ENCODE measurements at regions not wholly inside any gene's neighbourhood (a gene's known extent, or its start where the extent isn't known, plus 50 kb on each side); places are given as distances from the start of the nearest gene placed in this dataset.

DNA sequence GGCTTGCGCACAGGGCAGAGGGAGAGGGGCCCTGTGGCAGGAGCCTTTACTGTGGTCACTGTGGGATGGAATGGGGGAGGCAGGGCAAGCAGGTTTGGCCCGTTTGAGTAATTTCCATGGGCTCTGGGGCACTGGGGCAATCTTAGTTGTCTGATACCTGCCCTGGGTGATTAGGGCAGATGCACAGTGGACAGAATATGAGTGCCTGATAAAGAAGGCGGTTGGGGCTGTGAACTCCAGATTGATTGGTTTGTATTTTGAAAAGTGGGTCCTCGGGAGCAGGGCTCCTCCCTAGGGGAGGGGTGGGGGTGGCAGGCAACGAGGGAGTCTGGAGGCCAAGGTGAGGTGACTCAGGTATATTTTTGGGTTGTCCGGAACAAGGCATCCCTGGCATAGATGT lies 247.5 kb downstream of the NSG2 start:
- DNase-seq, result no peak

DNA sequence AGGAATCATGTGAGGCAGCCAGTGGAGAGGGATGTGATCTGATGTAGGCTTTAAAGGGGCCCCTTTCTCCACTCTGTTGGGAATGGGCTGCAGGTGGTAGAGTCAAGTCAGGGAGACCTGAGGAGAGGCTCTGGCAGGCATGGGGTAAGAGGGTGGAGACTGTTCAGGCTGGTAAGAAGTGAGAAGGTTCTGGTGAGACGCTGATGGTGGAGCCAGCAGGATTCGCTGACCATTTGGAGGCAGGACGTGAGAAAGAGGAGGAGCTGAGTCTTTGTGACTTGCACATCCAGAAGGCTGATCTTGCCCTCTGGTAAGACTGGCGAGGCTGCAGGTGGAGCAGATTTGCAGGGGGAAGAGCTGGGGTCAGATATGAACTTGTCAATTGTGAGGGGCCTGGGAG lies 248.0 kb downstream of the NSG2 start:
- DNase-seq, result no peak

DNA sequence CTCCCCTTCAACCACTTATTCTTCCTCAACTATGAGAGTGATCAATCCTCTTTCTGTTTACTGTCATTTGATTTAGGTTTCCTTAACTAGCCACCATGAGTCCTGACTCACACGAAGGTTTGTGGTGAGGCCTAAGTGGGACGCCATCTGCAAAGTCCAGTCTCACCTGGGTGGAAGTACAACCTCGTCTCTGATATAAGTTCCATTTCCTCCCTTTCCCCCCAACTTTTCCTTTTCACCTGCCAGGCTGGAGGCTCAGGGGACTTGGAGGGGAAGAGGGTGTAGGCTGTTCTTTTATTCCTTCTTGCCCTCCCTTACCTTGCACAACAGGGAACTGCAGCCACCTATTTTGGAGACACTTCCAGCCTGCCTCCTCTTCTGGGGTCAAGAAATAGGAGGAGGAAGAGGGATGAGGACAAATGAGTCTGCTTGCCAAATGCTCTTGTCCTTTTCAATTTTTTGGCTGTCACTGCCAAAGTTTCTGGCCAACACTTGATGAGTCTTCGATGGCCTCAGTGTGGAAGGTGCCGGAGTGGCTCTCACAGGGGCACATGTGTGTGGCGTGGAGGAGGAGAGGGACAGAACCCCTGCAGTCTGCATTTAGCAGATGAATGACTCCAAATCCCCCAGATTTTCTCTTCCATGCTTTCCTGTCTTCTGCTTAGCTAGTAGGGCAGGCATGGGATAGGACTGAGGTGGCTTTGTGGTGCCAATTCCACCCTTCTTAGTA lies 249.6 kb downstream of the NSG2 start:
- no peak for DNase-seq

DNA sequence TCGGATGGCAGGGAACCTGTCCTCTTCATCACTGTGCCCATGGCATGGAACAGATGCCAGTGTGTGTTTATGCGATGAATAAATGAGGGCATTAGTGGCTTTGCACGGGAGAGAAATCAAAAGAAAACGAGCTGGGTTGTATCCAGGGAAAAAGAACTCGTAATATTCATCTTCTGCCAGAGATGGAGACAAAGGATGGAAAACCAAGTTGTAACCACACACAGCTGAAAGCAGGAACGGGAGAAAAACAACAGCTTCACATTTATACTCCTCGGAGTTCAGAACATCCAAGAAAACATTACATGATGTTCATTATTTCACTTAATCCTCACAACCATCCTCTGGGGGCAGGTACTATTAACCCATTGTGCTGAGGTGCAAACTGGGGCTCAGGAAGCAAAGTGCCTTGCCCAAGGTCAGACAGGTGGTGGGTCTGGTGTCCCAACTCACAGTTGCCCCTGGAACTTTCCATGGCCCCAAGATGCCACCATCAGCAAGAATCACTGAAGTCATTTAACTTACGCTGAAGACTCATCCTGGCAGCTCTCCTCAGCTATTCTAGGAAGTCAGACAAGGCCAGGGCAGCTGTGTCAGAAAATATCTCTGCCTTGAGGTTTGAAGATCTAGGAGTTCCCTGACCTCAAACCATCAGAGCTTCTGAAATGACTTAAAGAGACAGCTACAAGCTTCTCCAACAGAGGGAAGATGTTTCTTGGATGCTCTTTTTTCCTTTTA lies 250.4 kb downstream of the NSG2 start:
- DNase-seq, result no peak

DNA sequence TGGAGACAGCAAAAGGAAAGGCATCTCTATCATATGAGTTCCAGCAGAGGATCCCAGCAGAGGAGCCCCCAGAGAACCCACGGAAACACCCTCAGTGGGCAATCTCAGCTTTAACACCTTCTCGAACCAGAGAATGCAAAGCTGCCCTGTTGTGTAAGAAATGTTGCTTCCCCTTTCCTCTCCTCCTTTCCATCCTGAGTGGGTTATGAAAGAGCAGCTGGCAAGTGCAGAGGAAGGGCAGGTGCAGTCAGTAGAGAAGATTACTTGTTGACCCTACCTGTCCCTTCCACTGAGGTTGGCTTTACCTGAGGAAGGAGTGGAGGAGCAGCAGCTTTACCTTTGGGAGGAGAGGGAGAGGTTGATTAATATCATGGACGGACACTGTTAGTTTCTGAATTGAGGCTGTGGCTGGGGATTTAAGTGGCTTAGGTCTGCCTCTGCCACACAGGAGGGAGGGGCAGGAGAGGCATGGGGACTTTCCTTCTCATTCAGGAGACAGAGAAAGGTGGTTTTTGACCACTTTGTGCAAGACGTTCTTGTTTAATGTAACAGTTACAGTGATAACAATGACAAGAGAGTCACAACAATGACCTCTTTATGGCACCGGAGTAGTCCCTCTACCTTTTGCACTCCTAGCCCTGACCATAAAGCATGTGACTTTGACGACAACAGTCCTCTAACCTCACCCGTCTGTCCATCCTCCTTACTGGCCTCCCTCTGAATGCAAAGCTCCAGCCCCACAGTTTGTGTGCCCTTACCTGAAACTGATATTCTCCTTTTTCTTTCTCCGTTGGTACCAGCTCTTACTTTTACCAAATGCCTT lies 254.8 kb downstream of the NSG2 start:
- DNase-seq, result no peak

DNA sequence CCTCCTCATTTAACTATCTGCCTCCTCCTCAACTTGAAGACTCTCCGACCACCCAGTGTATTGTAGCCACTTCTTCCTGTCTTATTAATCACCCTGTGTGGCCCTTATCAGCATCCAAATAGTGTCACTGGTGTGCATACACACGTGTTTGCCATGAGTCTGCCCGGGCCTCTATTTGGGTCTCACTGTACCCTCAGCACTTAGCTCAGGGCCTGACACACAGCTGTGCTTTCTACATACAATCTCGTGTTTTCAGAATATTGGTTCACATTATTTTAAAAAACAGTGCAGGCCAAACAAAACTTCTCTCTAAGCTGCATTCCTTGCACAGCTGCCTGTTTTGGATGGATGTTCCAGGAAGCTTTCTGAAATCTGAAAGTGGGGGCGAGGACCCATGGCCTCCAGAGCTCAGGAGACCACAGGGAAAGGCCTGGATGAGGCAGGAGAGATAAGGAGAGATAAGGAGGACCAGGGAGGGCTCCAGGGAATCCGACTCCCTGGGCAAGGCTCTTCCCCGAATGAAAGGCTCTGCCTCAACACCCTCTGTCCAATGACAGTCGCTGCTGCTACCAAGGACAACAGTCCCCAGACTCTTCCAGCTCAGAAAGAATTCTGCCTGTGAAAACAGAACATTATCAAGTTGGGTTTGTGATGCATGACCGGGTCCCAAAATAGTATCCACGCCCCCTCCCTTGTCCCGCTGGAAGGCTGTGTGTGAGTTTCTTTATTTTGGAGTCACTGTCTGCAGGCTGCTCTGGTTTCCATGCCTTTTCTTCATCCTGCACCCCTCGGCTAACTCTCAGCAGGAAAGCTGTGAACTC lies 255.6 kb downstream of the NSG2 start:
- DNase-seq, result no peak

DNA sequence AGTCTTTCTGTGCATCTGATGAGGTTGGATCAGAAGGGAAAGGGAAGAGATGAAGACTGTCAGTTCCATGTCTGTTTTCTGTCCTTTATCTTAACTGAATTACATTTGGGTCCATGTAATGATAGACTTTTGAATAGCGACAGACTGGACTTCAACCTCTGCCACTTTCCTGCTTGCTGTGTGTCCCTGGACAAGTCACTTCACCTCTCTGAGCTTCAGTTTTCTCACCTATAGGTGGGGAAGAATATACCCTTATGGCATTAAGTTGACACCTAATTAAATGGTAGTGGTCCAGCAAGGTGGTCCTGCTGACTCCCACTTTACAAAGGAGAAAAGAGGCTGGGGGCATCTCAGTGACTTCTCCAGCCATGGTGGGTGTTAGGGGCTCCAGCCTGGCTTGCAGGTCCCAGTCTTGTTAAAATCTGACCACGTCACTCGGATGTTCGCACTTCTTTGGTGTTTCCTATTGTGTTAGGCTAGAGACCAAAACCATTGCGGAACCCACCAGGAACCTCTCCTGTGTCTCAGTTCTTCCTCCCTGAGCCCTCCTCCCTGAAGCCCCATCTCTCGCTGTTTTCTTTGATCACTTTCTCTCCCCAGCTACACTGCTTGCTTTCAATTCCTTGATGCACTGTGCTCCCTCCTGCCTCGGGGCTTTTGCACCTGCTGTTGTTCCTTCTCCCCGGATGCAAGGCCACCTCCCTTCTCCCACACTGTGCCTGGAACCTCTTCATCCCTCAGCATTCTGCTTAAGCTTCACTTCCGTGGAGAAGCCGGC lies 256.5 kb downstream of the NSG2 start:
- DNase-seq, result no peak

DNA sequence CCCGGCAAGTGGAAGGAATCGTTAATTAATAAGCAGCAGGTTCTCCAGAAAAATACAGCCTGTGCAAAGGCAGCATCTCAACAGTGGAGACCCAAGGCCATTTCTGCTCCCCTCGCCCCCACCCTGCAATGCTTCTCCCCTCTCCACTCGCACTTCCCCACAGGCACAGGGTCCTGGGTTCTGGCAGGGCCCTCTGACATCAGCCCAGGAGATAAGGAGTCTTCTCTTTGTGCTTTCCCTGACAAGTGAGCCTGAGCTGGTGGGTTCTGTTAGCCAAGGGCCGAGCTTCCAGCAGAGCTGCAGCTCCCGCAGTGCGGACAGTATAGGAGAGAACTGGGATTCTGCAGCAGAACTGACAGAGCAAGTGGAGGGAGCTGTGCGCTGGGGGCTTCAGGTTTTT lies 257.5 kb downstream of the NSG2 start:
- no peak for DNase-seq

DNA sequence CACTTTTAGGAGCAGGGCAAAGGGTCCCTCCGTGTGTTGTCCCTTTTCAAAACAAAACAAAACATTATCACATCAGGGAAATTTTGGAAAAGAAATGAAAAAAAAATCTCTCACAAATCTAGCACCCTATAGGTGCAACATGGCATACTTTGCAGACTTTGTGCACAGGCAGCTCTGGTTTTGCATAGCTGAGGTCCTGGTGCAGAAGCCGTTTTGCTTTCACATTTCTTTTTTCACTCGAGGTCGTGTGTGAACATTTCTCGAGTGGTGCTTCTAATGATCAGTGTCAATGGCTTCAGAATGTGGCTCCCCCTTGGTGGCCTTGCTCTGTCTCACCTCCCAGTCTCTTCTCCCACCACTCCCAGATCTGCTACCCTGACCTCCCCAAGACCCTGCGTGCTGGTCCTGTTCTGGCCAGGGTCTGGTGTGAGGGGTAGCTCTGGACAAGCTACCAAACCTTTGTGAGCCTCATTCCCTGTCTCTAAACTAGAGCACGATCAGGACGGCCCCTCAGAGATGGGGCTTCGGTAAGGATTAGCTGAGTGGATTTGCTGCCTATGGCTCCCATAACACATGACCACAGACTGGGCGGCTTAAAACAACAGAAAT lies 258.0 kb downstream of the NSG2 start:
- no peak for DNase-seq

DNA sequence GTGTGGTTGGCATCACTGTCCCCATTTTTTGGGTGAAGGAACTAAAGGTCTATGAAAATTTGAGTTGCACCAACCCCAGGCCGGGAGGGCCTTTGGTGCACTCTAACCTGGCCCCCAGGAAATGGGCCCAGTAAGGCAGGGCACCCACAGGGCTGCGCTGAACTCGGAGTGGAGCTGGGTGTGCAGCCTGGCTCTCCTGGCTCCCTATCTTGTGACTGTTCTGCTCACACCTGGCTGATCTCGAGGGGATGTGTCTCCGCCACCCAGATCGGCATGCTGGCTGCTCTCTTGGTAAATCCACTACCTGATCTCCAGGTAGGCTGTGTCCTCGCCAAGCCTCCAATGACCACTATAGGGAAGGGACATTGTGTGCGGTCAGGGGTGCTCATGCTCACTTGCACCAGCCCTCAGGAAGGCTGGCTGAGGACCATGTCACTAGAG lies 259.8 kb downstream of the NSG2 start:
- no peak for DNase-seq

DNA sequence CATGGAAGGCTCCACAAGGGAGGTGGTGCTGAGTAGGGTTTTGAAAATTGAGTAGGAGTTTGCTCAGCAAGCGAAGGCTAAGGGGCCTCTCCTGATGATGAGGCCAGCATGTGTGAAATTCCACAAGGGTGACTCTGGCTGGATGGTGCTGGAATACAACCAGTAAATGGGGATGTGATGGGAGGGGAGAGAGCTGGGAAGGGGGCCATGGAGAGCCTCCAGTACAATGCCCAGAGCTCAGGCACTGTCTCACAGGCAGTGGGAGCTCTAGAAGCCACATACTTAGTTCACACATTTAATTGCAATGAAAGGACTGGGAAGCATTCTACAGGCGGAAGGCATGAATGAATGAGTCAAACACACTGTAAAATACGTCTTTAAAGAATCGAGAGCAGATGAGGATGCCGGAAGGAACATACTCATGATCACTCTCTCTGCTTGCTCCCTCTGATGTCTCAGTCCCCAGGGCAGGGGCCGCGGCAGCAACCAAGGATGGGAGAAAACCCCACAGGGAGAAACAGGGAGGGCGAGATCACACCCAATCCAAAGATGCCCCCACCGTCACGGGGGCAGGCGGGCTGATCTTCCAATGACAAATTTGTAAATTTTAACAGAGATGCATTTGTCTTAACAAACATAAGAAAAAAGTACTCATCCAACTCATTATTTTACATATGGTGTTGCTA lies 261.0 kb downstream of the NSG2 start:
- no peak for DNase-seq

DNA sequence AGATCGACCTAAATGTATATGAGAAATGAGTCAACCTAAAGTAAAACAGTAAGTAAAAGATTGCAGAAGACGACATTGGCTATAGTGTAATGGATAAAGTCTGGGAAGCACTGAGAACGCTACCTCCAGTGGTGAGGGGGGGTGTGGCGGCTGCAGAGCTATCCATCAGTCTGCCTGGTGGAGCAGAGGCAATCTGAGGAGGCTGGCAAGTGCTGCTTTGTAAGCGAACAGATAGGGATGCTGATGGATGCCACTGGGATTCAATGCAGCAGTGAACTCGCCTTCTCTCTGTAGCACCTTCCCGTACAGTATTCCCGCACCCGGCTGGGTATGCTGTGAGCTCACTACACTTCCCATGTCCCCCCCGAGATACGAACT lies 261.5 kb downstream of the NSG2 start:
- no peak for DNase-seq

DNA sequence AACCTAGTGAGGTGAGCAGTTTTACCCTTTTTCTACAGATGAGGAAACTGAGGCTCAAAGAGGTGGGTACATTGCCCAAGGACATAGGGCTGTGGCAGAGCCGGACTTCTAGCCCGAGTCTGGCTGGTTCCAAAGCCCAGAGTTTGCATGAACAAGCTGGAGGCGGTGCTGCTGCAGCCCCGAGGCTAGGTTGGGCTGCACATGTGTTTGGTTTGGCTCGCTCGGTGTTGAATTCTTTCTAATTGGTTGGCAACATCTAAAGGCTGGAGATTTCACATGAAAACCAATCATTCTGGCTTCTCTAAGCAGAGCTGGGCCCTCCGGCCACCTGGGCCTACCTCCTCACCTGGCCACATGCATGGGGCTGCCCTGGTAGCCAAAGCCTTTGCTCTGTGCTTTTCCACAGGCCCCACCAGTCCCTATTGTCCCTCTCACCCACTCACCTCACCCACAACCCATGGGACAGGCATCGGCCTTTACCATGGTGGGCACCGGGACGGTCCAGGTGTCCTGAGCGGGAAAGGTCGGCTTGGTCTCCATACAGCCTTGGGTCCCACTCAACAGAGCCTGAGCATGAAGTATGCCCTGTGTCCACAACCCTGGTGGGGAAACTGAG lies 262.3 kb downstream of the NSG2 start:
- no peak for DNase-seq

DNA sequence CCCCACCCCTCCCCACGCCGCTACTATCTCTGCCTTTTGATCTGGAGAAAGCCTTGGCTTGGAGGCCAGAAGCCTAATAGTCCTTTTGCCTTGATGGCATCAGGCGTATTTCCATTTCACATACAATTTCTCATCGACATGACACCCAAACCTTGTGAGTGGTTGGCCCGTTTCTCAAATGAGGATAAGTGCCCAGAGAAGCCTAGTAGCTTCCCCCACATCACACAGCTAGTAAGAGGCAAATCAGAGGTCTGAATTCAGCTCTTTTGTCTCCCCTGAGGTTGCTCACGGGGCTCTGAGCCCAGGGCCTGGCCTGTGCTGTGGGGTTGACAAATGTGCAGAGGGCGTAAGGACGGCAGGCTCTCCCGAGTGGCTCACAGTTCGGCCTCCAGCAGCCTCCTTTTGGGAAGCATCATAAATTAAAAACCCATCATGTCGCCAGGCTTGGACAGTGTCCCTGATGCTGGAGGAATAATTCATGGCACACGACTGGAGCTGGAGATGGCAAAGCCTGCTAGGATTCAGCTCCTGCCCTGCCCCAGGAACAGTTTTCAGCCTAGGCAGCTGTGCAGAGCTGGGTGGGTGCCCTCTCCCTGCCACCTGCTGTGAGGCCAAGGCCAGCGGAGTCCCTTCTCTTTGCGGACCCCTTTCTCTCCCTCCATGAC lies 263.8 kb downstream of the NSG2 start:
- no peak for DNase-seq

DNA sequence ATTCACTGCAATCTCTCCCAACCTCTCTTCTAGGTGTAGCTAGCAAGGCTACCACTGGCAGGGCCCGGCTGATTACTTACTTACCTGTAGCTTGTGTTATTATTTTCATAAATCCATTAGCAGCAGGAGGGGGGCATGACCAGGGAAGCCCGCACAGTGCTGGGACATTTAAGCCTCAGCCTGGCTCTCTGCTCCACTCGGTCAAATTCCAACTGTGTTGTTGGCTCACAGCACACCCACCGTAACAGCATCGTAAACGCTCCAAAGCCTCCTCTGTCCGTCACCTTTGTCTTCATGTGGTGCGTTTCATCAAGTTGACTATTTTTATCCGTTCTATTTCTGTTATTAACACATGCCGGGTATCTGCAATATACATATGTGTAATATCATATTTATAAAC lies 264.7 kb downstream of the NSG2 start:
- no peak for DNase-seq

DNA sequence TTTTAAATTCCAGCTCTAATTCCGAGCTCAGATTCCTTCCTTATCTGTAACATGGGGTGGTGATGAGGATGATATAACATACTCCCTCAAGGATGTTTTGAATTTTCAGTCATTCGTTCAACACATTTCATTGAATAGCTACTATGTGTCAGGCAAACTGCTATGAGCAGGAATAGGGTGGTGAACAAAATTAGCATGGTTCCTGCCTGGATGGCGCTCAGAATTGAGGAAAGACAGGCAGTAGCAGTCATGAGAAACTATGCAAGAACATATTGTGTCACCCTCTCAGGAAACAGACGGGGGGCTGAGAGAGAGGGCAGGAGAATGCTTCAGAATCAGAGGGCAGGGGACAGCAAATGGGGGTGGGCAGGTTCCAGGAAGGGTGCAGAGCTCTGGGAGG lies 265.2 kb downstream of the NSG2 start:
- no peak for DNase-seq

DNA sequence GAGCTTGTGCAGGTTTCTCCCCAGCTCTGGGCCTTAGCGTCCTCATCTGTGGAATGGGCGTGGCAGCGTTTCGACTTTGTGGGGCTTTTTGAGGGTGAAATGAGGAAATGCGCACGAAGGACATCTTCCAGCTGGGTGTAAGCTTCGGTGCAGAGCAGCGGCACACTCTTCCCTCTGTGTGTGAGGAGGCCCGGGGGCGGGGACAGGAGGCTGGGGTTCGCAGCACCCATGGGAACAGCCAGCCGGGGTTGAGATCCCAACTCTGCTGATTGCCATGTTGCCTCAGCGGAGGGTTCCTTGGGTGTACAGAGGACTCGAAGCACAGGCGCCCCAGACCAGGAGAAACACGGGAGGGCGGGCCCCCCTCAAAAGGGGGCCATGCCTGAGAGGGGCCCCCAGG lies 265.6 kb downstream of the NSG2 start:
- no peak for DNase-seq

DNA sequence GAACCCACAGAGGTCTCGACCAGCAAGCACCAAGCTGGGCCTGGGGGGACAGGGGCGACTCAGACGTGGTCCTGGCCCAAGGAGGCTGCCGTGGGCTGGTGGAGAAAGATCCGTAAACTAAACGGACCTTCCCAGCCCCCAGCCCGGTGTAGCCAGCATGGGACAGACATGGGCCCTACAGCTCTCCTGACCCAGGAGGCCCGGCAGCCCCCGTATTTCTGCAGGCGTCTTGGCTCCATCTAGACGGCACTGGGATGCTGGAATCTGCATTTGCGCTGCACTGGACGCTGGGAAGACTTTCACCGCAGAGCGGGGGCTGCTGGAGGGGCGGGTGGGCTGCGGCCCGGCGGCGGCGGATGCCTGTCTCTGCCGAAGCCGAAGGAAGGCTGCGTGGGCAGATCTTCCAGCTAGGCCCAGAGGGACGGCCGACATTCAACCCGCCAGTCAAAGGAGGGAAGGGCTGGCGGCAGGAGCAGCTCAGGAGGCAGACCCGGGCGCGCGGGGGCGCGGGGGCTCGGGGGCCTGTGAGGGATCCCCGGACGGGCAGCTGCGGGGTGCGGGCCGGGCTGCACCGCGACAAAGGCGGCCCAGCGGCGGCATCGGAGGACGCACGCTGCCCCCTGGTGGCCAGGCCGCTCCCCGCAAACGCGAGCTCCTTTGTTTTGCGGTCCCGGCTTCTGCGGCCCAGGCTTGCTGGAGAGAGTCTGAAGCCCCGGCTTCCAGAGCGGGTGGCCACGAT lies 266.2 kb downstream of the NSG2 start:
- peak; percentile 65 for DNase-seq

DNA sequence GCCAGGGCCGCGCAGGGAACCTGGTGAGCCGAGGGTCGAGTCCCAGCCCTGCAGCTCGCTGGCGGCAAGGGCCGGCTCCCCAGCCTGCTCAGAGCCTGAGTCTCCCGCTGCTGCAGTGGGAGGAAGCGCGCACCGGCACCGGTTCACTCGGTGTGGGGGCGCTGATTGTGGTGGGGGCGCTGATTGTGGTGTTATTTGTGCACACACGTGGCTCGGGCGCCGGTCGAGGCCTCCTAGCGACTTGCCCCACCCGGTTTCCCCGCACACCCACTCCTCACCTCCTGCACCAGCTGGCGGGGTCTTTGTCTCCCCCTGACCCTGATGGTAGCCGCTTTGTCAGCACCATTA lies 266.7 kb downstream of the NSG2 start:
- no peak for DNase-seq

Measured in activated CD4-positive, alpha-beta T cell treated with anti-CD3 and anti-CD28 coated beads, Interleukin-10, Interleukin-2, amounts not matched to agents 100 ng/mL and 50 ng/mL, durations not matched to agents 16 hours and 8 hours (primary cell).